B cell (primary cell): ENCODE measurements at regions not wholly inside any gene's neighbourhood (a gene's known extent, or its start where the extent isn't known, plus 50 kb on each side); places are given as distances from the start of the nearest gene placed in this dataset.
A peak's percentile ranks its signal among the peaks of the same experiment; 100 is the strongest.

ENCODE experiments used
- ATAC-seq: fragments of 200-7000 bp; cut with Tn5 transposase; one replicate; pipeline ENCODE4 v1.10.0; 2021; ENCODE audit warnings: low read depth, mild to moderate bottlenecking, moderate number of reproducible peaks, moderate library complexity
- CTCF ChIA-PET: fragments of 350-600 bp; sonication (Branson Sonifier 250); formaldehyde crosslinking; loops from one replicate; lab custom pipeline; 2021; ENCODE audit warnings: antibody characterized with exemption, inconsistent platforms; lab: Charles Lee
- POLR2A ChIA-PET: fragments of 350-600 bp; sonication (Branson Sonifier 250); formaldehyde crosslinking; loops from one replicate; lab custom pipeline; 2021; ENCODE audit warnings: antibody characterized with exemption; lab: Charles Lee
- DNase-seq: peaks from one replicate; pipeline ENCODE4 v3.0.0; 2013
- H2AFZ ChIP-seq: 2 replicates; pipeline ENCODE4 v1.6.1; 2012; ENCODE audit warnings: mild to moderate bottlenecking, low read depth, low read length; ENCODE audit not compliant: insufficient read depth, poor library complexity, severe bottlenecking
- H3K27ac ChIP-seq, 2 donors: 1 replicate in 1 of 2; 2 replicates in 1 of 2; pipeline ENCODE4 v1.5.1; 2012 to 2013; ENCODE audit warnings: low read length in 2 of 2, mild to moderate bottlenecking in 2 of 2, moderate library complexity in 1 of 2
- H3K27me3 ChIP-seq, 4 experiments: fragments of 200-600 bp in 1 of 4; sonication (generic) in 1 of 4; replicated peaks in 1 of 4; 1 replicate in 2 of 4; 2 replicates in 2 of 4; pipeline versions ENCODE4 v1.6.1 to v1.7.0; 2013 to 2016; ENCODE audit warnings: low read length in 3 of 4, mild to moderate bottlenecking in 2 of 4, mixed read lengths in 1 of 4, moderate library complexity in 1 of 4; ENCODE audit not compliant: insufficient read depth in 4 of 4, control insufficient read depth in 3 of 4; ENCODE audit errors: control extremely low read depth in 1 of 4
- H3K36me3 ChIP-seq, 2 experiments: replicated peaks in 1 of 2; 1 replicate in 1 of 2; 2 replicates in 1 of 2; pipeline versions ENCODE4 v1.6.1 to v1.7.1; 2013; ENCODE audit warnings: low read length in 1 of 2; ENCODE audit not compliant: insufficient read depth in 2 of 2, control insufficient read depth in 1 of 2; ENCODE audit errors: control extremely low read depth in 1 of 2, extremely low read depth in 1 of 2
- H3K4me1 ChIP-seq, 2 donors: fragments of 200-600 bp in 1 of 2; sonication (generic) in 1 of 2; 1 replicate in 1 of 2; 2 replicates in 1 of 2; pipeline versions ENCODE4 v1.5.1 to v1.6.1; 2013 to 2017; ENCODE audit warnings: low read length in 2 of 2; ENCODE audit not compliant: control insufficient read depth in 2 of 2, insufficient read depth in 2 of 2
- H3K4me2 ChIP-seq: replicated peaks from 2 replicates; pipeline ENCODE3; 2012; ENCODE audit warnings: mild to moderate bottlenecking, low read depth, low read length; ENCODE audit not compliant: poor library complexity, severe bottlenecking
- H3K4me3 ChIP-seq, 5 experiments: fragments of 200-600 bp in 1 of 5; sonication (generic) in 1 of 5; 1 replicate in 3 of 5; 2 replicates in 2 of 5; pipeline versions ENCODE4 v1.5.1 to v1.7.0; 2011 to 2016; ENCODE audit warnings: low read length in 4 of 5, mild to moderate bottlenecking in 4 of 5, low read depth in 2 of 5, control low read depth in 1 of 5, moderate library complexity in 1 of 5; ENCODE audit not compliant: insufficient read depth in 1 of 5; ENCODE audit errors: control extremely low read depth in 1 of 5, extremely low read depth in 1 of 5
- H3K79me2 ChIP-seq: fragments of 200-600 bp; sonication (generic); one replicate; pipeline ENCODE4 v1.6.0; 2016; ENCODE audit warnings: low read length; ENCODE audit not compliant: control insufficient read depth, insufficient read depth
- H3K9ac ChIP-seq: fragments of 200-600 bp; sonication (generic); 2 replicates; pipeline ENCODE4 v1.6.1; 2017; ENCODE audit warnings: mild to moderate bottlenecking, low read length, moderate library complexity
- H3K9me3 ChIP-seq, 3 donors: one replicate each; pipeline versions ENCODE4 v1.6.1 to v1.7.1; 2013; ENCODE audit warnings: low read length in 2 of 3; ENCODE audit not compliant: control insufficient read depth in 2 of 3, insufficient read depth in 1 of 3; ENCODE audit errors: control extremely low read depth in 1 of 3
- H4K20me1 ChIP-seq: 2 replicates; pipeline ENCODE4 v1.6.0; 2012; ENCODE audit warnings: mild to moderate bottlenecking, low read length; ENCODE audit not compliant: insufficient read depth, control insufficient read depth, poor library complexity, severe bottlenecking
- H3K27ac Mint-ChIP-seq: one replicate; pipeline ENCODE4 v1.8.0; 2021; ENCODE audit warnings: mixed read lengths
- H3K27me3 Mint-ChIP-seq: one replicate; pipeline ENCODE4 v1.8.0; 2021; ENCODE audit warnings: mixed read lengths
- H3K4me1 Mint-ChIP-seq: one replicate; pipeline ENCODE4 v1.8.0; 2021; ENCODE audit warnings: mixed read lengths
- H3K4me3 Mint-ChIP-seq: one replicate; pipeline ENCODE4 v1.8.0; 2021; ENCODE audit warnings: mixed read lengths
- H3K9me3 Mint-ChIP-seq: one replicate; pipeline ENCODE4 v1.8.0; 2022; ENCODE audit warnings: mixed read lengths; ENCODE audit not compliant: insufficient read depth
- CTCF ChIP-seq: fragments of 200-600 bp; IDR thresholded peaks from one replicate; pipeline ENCODE4 v1.8.0; 2022; ENCODE audit warnings: antibody characterized with exemption, mild to moderate bottlenecking
- EZH2 ChIP-seq: IDR thresholded peaks from 2 replicates; pipeline ENCODE4 v1.6.1; 2012; ENCODE audit warnings: borderline replicate concordance, low read depth, mild to moderate bottlenecking, moderate library complexity, low read length; ENCODE audit not compliant: insufficient read depth, poor library complexity, severe bottlenecking
- WGBS: methylation state at CpG from one replicate; pipeline ENCODE4 v1.1.5; 2013; ENCODE audit warnings: missing lambda C conversion rate; ENCODE audit not compliant: insufficient coverage; 5-methylcytosine and 5-hydroxymethylcytosine counted together
- intact Hi-C: fragments of 100-400 bp; cut with micrococcal nuclease; formaldehyde crosslinking; loops from one replicate; pipeline ENCODE4 v1.10.0; 2022

DNA sequence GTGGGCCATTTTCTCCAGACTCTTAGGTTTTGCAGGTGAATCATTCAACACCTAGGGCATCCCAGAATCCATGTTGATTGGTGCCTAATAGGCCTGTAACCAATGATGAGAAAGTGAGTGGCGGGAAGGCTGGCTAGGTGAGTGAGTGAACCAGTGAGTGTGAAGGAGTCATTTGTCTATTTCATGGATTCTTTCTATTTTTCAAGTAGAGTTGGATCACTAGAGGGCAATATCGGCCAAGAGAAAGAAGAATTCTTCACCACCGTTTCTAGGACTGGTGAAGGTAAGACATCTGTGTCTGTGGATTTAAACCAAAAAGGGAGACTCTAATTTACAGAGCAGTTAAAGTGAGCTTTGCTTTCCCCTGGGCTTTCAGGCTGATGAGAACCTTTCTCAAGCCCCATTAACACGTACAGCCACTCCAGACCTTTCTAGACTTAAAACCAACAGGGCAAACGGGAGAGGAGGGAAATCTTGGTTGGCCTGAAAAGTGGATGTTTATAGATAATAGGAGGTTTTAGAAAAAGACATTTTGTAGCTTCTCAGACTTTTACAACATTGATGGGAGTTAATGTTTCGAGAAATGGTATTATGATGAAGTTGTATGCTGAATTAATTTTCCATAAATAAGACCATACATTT is 114.3 kb upstream of the IL12B start:
- 83% methylated on average over 1 of the region's 6 CpGs for WGBS
- Histone ChIP-seq H4K20me1 (no peaks in the 10 kb centered on the region), H3K4me3 (no peak overlapping the region), H3K79me2 (no peaks in the 10 kb centered on the region), H3K9ac (no peak overlapping the region), H3K4me1 (peaks cover 0 to 7% of the 10 kb centered on the region in 2 donors), H3K27me3 (no peaks in the 10 kb centered on the region), H3K9me3 (peaks cover 0 to 2% (median 0%) of the 10 kb centered on the region in 3 donors), H2AFZ (no peak overlapping the region), H3K27ac (no peak overlapping the region), H3K4me2 (no peak overlapping the region), H3K36me3 (no peaks in the 10 kb centered on the region)
- ChIA-PET POLR2A (no interaction called here), CTCF (interaction anchor here (0.6 to 4.7 kb wide), 13 partner anchors 10 to 542 kb away, joined by 3 to 26 read pairs (median 4); no protein-coding TSS in a partner anchor)
- DNase-seq (peak; percentile 46), ATAC-seq (no peak)
- intact Hi-C loops = loop anchor here (1.0 to 5.0 kb wide), 4 partner anchors 157 to 543 kb away; partner anchors contain the start of gene ADRA1B
- no peak overlapping the region for H3K4me3 Mint-ChIP-seq
- TF ChIP-seq EZH2 (no peak), CTCF (peak; percentile 28)
- H3K27ac Mint-ChIP-seq = peak overlapping the region; percentile 42
- peaks cover 8% of the 10 kb centered on the region for H3K4me1 Mint-ChIP-seq
- no peaks in the 10 kb centered on the region for H3K27me3 Mint-ChIP-seq
- no peaks in the 10 kb centered on the region for H3K9me3 Mint-ChIP-seq

GRCh38 chr5:159447116-159447515 is 116.8 kb upstream of the IL12B start:
- Mint-ChIP-seq H3K27me3 (no peaks in the 10 kb centered on the region), H3K4me3 (no peak overlapping the region), H3K9me3 (no peaks in the 10 kb centered on the region), H3K27ac (no peak overlapping the region), H3K4me1 (peaks cover 2% of the 10 kb centered on the region)
- H3K9ac ChIP-seq = no peak overlapping the region
- no peak for TF ChIP-seq EZH2
- no peak for TF ChIP-seq CTCF
- no CpG with 5 or more reads among the region's 1 CpG for WGBS
- POLR2A ChIA-PET = no interaction called here
- H3K36me3 ChIP-seq = no peaks in the 10 kb centered on the region
- intact Hi-C loops = no loop called here
- DNase-seq (no peak), ATAC-seq (no peak)
- no peak overlapping the region for H3K4me3 ChIP-seq
- CTCF ChIA-PET = interaction anchor here (0.5 to 1.4 kb wide), 4 partner anchors 10 to 705 kb away, joined by 3 to 6 read pairs (median 3); no protein-coding TSS in a partner anchor
- H3K27me3 ChIP-seq = no peaks in the 10 kb centered on the region
- no peak overlapping the region for H2AFZ ChIP-seq
- no peak overlapping the region for H3K4me2 ChIP-seq
- no peaks in the 10 kb centered on the region for H3K9me3 ChIP-seq
- no peaks in the 10 kb centered on the region for H3K4me1 ChIP-seq
- no peaks in the 10 kb centered on the region for H4K20me1 ChIP-seq
- no peaks in the 10 kb centered on the region for H3K79me2 ChIP-seq
- H3K27ac ChIP-seq = no peak overlapping the region
